Smooth muscle cell (in vitro differentiated cells): ENCODE measurements at regions not wholly inside any gene's neighbourhood (a gene's known extent, or its start where the extent isn't known, plus 50 kb on each side); places are given as distances from the start of the nearest gene placed in this dataset.

ENCODE experiments used
- DNase-seq: peaks from one replicate; lab custom pipeline; 2025; ENCODE audit not compliant: unreplicated experiment; lab: John Stamatoyannopoulos, UW
- H2AFZ ChIP-seq: fragments of 200-600 bp; sonication (generic); 2 replicates; pipeline ENCODE4 v1.6.0; 2016; ENCODE audit warnings: antibody characterized with exemption, low read depth, mild to moderate bottlenecking
- H3F3A ChIP-seq: fragments of 200-600 bp; sonication (generic); 2 replicates; pipeline ENCODE4 v1.6.0; 2017; ENCODE audit warnings: antibody characterized with exemption, low read depth
- H3K27ac ChIP-seq: fragments of 200-600 bp; sonication (generic); 2 replicates; pipeline ENCODE4 v1.5.1; 2016; ENCODE audit warnings: low read depth, mild to moderate bottlenecking
- H3K27me3 ChIP-seq: fragments of 200-600 bp; sonication (generic); 2 replicates; pipeline ENCODE4 v1.6.1; 2016; ENCODE audit warnings: low read depth, mild to moderate bottlenecking
- H3K36me3 ChIP-seq: fragments of 200-600 bp; sonication (generic); 2 replicates; pipeline ENCODE4 v1.5.1; 2016; ENCODE audit warnings: low read depth
- H3K4me1 ChIP-seq: fragments of 200-600 bp; sonication (generic); 2 replicates; pipeline ENCODE4 v1.5.1; 2016; ENCODE audit warnings: low read depth
- H3K4me2 ChIP-seq: fragments of 200-600 bp; sonication (generic); 2 replicates; pipeline ENCODE4 v1.6.0; 2016; ENCODE audit warnings: mild to moderate bottlenecking
- H3K4me3 ChIP-seq: fragments of 200-600 bp; sonication (generic); 2 replicates; pipeline ENCODE4 v1.5.1; 2016; ENCODE audit warnings: mild to moderate bottlenecking
- H3K79me2 ChIP-seq: fragments of 200-600 bp; sonication (generic); 2 replicates; pipeline ENCODE4 v1.6.0; 2016; ENCODE audit warnings: low read depth, mild to moderate bottlenecking
- H3K9ac ChIP-seq: fragments of 200-600 bp; sonication (generic); 2 replicates; pipeline ENCODE4 v1.6.0; 2016; ENCODE audit warnings: low read depth
- H3K9me3 ChIP-seq: fragments of 200-600 bp; sonication (generic); replicated peaks from 2 replicates; pipeline ENCODE4 v1.5.1; 2016; ENCODE audit warnings: low read depth
- H4K20me1 ChIP-seq: fragments of 200-600 bp; sonication (generic); 2 replicates; pipeline ENCODE4 v1.6.0; 2016; ENCODE audit warnings: low read depth
- CTCF ChIP-seq: fragments of 200-600 bp; sonication (generic); IDR thresholded peaks from 2 replicates; pipeline ENCODE4 v1.5.1; 2017; ENCODE audit warnings: borderline replicate concordance, mild to moderate bottlenecking, antibody characterized with exemption; ENCODE audit not compliant: insufficient read depth, poor library complexity, severe bottlenecking
- WGBS: methylation state at CpG from one replicate; pipeline ENCODE4 v1.1.7; 2016; ENCODE audit warnings: low lambda C conversion rate; 5-methylcytosine and 5-hydroxymethylcytosine counted together

GRCh38 chr15:69735121-69735520 lies 282.5 kb downstream of the RPLP1 start:
- WGBS: 19% methylated on average over 4 of the region's 4 CpGs

GRCh38 chr15:69736161-69736560 lies 283.5 kb downstream of the RPLP1 start:
- H3K4me1 ChIP-seq: peaks cover 8% of the 10 kb centered on the region
- H2AFZ ChIP-seq: no peak overlapping the region
- H3K79me2 ChIP-seq: no peaks in the 10 kb centered on the region
- peak overlapping the region; percentile 82 for H3K27ac ChIP-seq
- H3K4me3 ChIP-seq: no peak overlapping the region
- no peak overlapping the region for H3K9ac ChIP-seq
- WGBS: 94% methylated on average over 3 of the region's 3 CpGs
- no peaks in the 10 kb centered on the region for H4K20me1 ChIP-seq
- no peaks in the 10 kb centered on the region for H3K27me3 ChIP-seq
- H3K9me3 ChIP-seq: peaks cover 5% of the 10 kb centered on the region
- H3K36me3 ChIP-seq: no peaks in the 10 kb centered on the region
- no peak for DNase-seq
- H3K4me2 ChIP-seq: no peak overlapping the region
- H3F3A ChIP-seq: no peaks in the 10 kb centered on the region
- TF ChIP-seq CTCF: no peak

More at GRCh38 chr15:69735121-69735520, 282.5 kb downstream of the RPLP1 start:
- no peaks in the 10 kb centered on the region for H3K79me2 ChIP-seq
- peak overlapping the region; percentile 82 for H3K27ac ChIP-seq
- H3K4me1 ChIP-seq: peaks cover 8% of the 10 kb centered on the region
- no peaks in the 10 kb centered on the region for H3K9me3 ChIP-seq
- H2AFZ ChIP-seq: peak overlapping the region; percentile 52
- no peaks in the 10 kb centered on the region for H4K20me1 ChIP-seq
- H3K9ac ChIP-seq: peak overlapping the region; percentile 76
- H3F3A ChIP-seq: no peaks in the 10 kb centered on the region
- no peaks in the 10 kb centered on the region for H3K27me3 ChIP-seq
- H3K4me2 ChIP-seq: peak overlapping the region; percentile 22
- no peak overlapping the region for H3K4me3 ChIP-seq
- no peak for TF ChIP-seq CTCF
- DNase-seq: no peak
- no peaks in the 10 kb centered on the region for H3K36me3 ChIP-seq

GRCh38 chr15:69737916-69738315 lies 285.3 kb downstream of the RPLP1 start:
- DNase-seq: no peak

More at GRCh38 chr15:69737916-69738315, 285.3 kb downstream of the RPLP1 start:
- Histone ChIP-seq H3K9me3 (peaks cover 5% of the 10 kb centered on the region), H3K4me1 (peaks cover 8% of the 10 kb centered on the region), H3K79me2 (no peaks in the 10 kb centered on the region), H4K20me1 (no peaks in the 10 kb centered on the region), H3K9ac (no peak overlapping the region), H2AFZ (no peak overlapping the region), H3K27me3 (no peaks in the 10 kb centered on the region), H3F3A (peaks cover 2% of the 10 kb centered on the region), H3K4me3 (no peak overlapping the region), H3K4me2 (no peak overlapping the region), H3K36me3 (no peaks in the 10 kb centered on the region), H3K27ac (no peak overlapping the region)
- no peak for TF ChIP-seq CTCF
